Erythroblast (primary cell): ENCODE measurements at regions not wholly inside any gene's neighbourhood (a gene's known extent, or its start where the extent isn't known, plus 50 kb on each side); places are given as distances from the start of the nearest gene placed in this dataset.
"Not testable (repeated sequence)": the region's sequence is repeated elsewhere in the genome, so short reads cannot be mapped to it uniquely, and the experiment has no call there.

Experiments used
- DNase-seq, 2 experiments: peaks; one replicate each; lab custom pipeline; 2025; lab: John Stamatoyannopoulos, UW
- GATA1 ChIP-seq: IDR thresholded peaks from 2 replicates; pipeline ENCODE4 v1.6.1; 2011; ENCODE audit warnings: low read depth, mild to moderate bottlenecking, control low read depth, low read length, moderate library complexity
- POLR2A ChIP-seq: IDR thresholded peaks from 2 replicates; pipeline ENCODE4 v1.6.1; 2011; ENCODE audit warnings: mild to moderate bottlenecking, low read length

DNA sequence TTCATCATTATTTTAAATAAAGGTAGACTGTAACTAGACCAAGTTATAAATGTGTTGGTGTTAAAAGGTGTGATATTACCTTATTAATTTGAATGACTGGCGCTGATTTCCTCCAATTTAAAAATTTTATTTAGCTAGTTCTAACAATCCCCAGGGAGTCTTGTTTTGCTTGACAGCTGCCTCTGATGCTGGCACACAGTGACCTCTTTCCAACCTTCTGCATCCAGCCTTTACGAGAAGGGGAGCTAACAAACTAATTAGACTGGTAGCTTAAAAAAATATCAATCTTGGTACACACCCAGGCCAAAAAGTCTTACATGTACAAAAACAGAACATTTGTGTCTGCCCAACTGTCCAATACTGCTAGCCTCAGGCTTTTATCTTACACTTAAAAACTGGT lies 51.8 kb upstream of the ENPEP start:
- TF ChIP-seq POLR2A (no peak), GATA1 (no peak)
- no peak for DNase-seq

DNA sequence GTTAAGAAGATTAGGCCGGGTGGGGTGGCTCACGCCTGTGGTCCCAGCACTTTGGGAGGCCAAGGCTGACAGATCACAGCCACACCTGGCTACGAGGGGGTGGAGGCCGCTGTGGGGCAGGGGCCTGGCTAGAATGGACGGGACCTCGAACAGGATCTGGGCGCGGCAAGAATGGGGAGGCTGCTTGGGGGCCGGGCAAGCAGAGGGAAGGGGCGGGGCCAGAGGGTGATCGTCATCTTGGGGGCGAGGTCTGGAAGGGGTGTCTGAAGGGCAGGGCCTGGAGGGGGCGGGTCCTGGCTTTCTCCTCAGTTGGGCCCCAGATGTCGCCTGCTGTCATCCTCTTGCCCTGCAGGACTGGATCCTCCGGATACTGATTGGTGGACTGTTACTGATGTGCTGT lies 57.3 kb upstream of the ENPEP start:
- DNase-seq, result peak in 1 of 2 experiments; percentile 1
- no peak for TF ChIP-seq POLR2A
- no peak for TF ChIP-seq GATA1

- no peak for DNase-seq
- TF ChIP-seq GATA1 (no peak), POLR2A (no peak)
These were observed 58.8 kb upstream of the ENPEP start for GRCh38 chr4:110417136-110417535.

GRCh38 chr4:110415478-110415877 lies 60.5 kb upstream of the ENPEP start:
- TF ChIP-seq GATA1 (no peak), POLR2A (no peak)
- DNase-seq, result no peak

DNA sequence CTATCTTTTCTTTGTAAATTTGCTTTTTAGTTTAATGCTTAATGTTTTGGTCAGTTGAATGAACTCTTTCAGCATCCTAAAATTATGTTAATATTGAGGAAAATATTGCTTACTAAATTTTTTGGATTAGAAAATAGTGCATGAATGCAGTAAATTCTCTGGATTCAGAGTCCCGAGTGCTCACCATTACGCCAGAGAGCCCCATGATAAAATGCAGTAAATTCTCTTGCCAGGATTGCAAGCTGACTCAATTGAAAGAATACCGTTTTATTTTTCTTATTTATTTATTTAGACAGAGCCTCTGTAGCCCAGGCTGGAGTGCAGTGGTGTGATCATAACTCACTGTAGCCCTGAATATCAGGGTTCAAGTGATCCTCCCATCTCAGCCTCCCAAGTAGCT lies 60.9 kb upstream of the ENPEP start:
- no peak for DNase-seq
- TF ChIP-seq POLR2A (no peak), GATA1 (no peak)

- TF ChIP-seq GATA1, result no peak
- TF ChIP-seq POLR2A, result no peak
- no peak for DNase-seq
These were observed 61.4 kb upstream of the ENPEP start for GRCh38 chr4:110414561-110414920.

DNA sequence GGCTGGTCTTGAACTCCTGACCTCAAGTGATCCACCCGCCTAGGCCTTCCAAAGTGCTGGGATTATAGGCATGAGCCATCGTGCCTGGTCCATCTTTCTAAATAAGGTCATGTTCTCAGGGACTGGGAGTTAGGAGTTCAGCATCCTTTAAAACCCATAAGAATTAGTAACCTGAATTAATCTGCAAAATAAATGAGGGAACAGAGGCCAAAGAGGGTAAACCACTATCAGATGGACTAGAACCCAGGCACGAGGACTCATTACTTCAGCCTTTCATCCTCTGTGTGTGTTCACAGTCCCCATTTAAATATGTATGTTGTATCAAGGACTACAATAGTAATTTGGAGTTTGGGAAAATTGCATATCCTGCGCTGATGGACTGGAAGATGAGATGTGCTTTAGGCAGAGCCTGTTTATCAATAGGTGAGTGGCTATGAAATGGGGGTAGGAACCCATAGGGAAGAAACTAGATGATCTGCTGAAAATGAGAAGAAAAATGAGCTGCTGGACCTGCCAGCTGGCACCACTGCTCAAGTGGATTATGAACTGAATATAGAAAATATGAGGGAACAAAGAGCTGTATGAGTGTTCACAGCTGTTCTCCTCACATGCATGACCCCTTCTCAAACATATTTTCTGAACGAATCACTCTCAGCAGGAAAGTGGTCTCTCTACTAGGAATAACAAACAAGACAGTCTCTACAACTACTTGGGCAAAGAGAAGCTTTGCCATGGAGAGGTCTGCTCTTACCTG lies 62.0 kb upstream of the ENPEP start:
- DNase-seq, result not testable (repeated sequence)

GRCh38 chr4:110412354-110413065 lies 63.4 kb upstream of the ENPEP start:
- TF ChIP-seq POLR2A (no peak), GATA1 (no peak)
- DNase-seq, result no peak

DNA sequence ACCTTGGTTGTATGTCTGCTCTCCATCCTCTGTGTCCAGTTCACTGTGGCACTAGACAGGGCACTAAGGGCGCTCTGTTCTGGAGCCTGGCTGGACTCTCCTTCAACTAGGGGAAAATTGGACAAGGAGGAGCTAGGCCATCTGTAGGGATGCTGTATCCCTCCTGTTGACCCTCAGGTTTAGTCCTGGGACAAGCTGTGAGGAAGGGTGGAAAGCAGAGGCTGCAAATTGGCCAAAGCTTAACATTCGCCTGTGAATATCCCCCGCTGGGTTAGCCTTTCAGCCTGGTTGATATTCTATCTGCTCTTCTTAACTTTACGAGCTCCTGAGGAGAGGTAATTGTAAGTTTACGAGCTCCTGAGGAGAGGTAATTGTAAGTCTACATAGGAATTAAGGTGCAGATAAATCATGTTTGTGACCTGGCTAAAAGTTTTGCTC lies 64.4 kb upstream of the ENPEP start:
- TF ChIP-seq GATA1 (no peak), POLR2A (no peak)
- DNase-seq, result no peak

DNA sequence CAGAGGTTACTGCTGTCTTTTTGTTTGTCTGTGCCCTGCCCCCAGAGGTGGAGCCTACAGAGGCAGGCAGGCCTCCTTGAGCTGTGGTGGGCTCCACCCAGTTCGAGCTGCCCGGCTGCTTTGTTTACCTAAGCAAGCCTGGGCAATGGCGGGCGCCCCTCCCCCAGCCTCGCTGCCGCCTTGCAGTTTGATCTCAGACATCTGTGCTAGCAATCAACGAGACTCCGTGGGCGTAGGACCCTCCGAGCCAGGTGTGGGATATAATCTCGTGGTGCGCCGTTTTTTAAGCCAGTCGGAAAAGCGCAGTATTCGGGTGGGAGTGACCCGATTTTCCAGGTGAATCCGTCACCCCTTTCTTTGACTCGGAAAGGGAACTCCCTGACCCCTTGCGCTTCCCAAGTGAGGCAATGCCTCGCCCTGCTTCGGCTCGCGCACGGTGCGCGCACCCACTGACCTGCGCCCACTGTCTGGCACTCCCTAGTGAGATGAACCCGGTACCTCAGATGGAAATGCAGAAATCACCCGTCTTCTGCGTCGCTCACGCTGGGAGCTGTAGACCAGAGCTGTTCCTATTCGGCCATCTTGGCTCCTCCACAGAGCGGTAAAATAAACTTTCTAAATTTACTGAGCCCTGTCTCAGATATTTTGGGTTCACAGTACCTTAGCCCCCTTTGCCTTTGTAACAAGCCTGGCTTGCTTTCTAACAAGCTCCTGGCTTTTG lies 64.9 kb upstream of the ENPEP start:
- DNase-seq, result not testable (repeated sequence)

GRCh38 chr4:110400086-110400485 lies 75.9 kb upstream of the ENPEP start:
- TF ChIP-seq POLR2A (no peak), GATA1 (no peak)
- no peak for DNase-seq

DNA sequence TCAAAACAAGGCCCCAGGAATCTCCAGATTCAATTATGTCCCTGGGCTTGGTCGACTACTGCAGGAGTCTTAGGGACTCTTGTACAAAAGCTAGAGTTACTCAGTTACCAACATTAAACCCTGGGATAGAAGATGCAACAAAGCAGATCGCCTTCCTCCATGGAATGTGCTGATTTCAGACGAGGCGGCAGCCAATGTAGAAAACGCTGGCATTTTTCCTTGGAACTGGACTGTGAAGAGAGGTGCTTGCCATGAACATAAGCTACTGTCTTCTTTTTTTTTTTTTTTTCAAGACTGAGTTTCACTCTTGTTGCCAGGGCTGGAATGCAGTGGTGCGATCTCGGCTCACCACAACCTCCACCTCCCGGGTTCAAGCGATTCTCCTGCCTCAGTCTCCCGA lies 76.9 kb upstream of the ENPEP start:
- DNase-seq, result not testable (repeated sequence)

- no peak for DNase-seq
- no peak for TF ChIP-seq GATA1
- TF ChIP-seq POLR2A, result no peak
These were observed 79.0 kb upstream of the ENPEP start for GRCh38 chr4:110396963-110397362.

GRCh38 chr4:110395421-110395820 lies 80.5 kb upstream of the ENPEP start:
- TF ChIP-seq GATA1 (no peak), POLR2A (no peak)
- DNase-seq, result no peak
